ENCODE measurements at regions not wholly inside any gene's neighbourhood (a gene's known extent, or its start where the extent isn't known, plus 50 kb on each side); places are given as distances from the start of the nearest gene placed in this dataset.
"Not testable (repeated sequence)": the region's sequence is repeated elsewhere in the genome, so short reads cannot be mapped to it uniquely, and the experiment has no call there.

DNA sequence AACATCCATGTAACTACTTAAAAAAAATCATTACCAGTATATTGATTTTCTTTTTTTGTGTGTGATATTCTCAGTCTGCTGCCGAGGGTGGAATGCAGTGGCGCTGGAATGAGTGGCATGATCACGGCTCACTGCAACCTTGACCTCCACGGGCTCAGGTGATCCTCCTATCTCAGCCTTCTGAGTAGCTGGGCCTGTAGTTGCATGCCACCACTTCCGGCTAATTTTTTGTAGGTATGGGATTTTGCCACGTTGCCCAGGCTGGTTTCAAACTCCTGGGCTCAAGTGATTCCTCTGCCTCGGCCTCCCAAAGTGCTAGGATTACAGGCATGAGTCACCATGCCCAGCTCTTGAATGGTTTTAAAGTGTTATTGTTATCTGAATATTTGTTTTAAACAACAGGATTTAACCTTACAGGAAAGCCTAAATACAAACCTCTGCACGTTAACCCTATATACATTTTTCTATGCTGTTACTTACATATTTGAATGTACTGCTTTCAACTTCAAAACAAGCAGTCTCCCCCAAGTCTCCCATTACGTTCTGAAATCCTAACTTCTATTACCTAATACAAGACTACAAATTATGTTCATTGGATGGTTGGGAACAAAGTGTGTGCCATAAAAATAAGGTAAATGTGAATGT, 61.7 kb downstream of the KPNA2 start:
- ATAC-seq (replicated peaks in 6 of 8), result no peak
- WGBS, 10 experiments, result 72 to 100% (median 80%) methylated on average over 2 to 8 of the region's 9 CpGs
- H3K27ac ChIP-seq, result no peak overlapping the region

GRCh38 chr17:68099341-68099753, 63.8 kb downstream of the KPNA2 start:
- H3K4me1 ChIP-seq (replicated peaks in 1 of 2), result peaks cover 7 to 11% of the 10 kb centered on the region in 2 donors
- H3K4me3 ChIP-seq; H3K27ac ChIP-seq; in situ Hi-C loops (cut with MboI; ENCODE audit: low pct_unique_long_range_greater_than_20kb in 2 of 9, low sequenced_read_pairs in 9 of 9, unreplicated experiment in 9 of 9); ATAC-seq (replicated peaks in 6 of 8): not testable (repeated sequence)
- 80 to 100% methylated on average over 1 to 2 of the region's 29 CpGs; no CpG with 5 or more reads in 8 of the 10 experiments for WGBS, 10 experiments

More for the DNA sequence above, 61.7 kb downstream of the KPNA2 start:
- Histone ChIP-seq H3K4me3 (no peak overlapping the region), H3K4me1 (replicated peaks in 1 of 2) (no peaks in the 10 kb centered on the region)
- in situ Hi-C loops (cut with MboI; ENCODE audit: low pct_unique_long_range_greater_than_20kb in 2 of 9, low sequenced_read_pairs in 9 of 9, unreplicated experiment in 9 of 9), result no loop called here

DNA sequence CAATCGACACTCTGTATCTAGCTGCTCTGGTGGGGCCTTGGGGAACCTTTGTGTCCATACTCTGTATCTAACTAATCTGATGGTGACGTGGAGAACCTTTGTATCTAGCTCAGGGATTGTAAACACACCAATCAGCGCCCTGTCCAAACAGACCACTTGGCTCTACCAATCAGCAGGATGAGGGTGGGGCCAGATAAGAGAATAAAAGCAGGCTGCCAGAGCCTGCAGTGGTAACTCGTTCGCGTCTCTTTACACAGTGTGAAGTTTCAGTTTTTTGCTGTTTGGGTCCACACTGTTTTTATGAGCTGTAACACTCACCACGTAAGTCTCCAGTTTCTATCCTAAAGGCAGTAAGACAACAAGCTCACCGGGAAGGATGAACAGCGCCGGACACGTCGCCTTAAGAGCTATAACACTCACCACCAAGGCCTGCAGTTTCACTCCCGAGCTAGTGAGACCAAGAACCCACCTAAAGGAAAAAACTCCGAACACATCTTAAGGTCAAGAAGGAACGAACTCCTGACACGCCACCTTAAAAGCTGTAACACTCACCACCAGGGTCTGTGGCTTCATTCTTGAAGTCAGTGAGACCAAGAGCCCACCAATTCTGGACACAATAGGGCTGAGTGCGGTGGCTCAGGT, 64.6 kb downstream of the KPNA2 start:
- no peak overlapping the region for H3K4me3 ChIP-seq
- peaks cover 7 to 11% of the 10 kb centered on the region in 2 donors for H3K4me1 ChIP-seq (replicated peaks in 1 of 2)
- no peak for ATAC-seq (replicated peaks in 6 of 8)
- WGBS, 10 experiments, result 88 to 100% (median 97%) methylated on average over 1 to 14 of the region's 17 CpGs; no CpG with 5 or more reads in 2 of the 10 experiments
- in situ Hi-C loops (cut with MboI; ENCODE audit: low pct_unique_long_range_greater_than_20kb in 2 of 9, low sequenced_read_pairs in 9 of 9, unreplicated experiment in 9 of 9), result no loop called here
- H3K27ac ChIP-seq, result no peak overlapping the region

DNA sequence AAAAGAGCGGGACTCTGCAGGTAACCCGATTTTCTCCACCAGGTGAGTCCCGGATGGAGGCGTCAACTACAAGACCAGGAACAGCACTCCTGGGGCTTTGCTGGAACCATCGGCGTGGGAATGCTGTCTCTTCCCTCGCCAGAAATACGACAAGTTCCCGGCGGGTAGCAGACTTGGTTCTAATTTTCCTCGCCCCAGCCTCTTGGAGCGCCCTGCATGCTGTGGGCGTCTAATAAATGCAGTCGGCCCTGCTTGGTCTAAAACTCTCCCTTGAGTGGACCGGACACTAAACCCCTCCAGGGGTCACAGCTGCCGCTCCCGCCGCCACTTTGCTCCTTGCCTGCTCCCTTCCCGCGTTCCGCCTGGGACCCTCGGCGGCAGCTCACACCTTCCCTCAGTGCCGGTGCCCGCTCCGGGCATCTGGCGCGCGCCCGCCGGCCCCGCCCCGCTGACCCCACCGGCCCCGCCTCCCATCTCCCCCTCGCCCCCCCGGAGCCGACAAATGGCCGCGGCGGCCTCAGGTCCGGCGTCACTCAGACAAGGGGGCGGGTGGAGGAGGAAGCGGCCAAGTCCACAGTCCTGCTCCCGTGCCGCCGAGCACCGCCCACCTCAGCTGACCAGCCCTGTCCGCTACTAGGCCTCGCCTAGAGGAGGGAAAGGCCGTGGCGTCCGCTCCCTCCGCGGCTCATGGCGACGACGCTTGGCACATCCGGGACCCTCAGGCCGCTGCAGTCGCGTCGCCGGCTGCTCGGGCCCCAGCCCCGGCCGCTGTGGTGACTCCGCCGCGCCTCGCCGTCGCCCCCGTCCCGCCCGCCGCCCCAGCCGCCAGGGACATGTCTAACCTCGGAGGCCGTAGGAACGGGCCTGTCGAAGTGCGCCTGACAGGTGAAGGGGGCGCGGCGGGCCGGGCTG, 65.8 kb downstream of the KPNA2 start:
- WGBS, 10 experiments, result 0 to 58% (median 25%) methylated on average over 1 to 18 of the region's 88 CpGs; no CpG with 5 or more reads in 4 of the 10 experiments
- in situ Hi-C loops (cut with MboI; ENCODE audit: low pct_unique_long_range_greater_than_20kb in 2 of 9, low sequenced_read_pairs in 9 of 9, unreplicated experiment in 9 of 9), result no loop called here
- peak; percentile 98 to 99 (median 99) for ATAC-seq (replicated peaks in 6 of 8)

GRCh38 chr17:68101987-68102314, 66.4 kb downstream of the KPNA2 start:
- WGBS, 10 experiments, result no CpG with 5 or more reads among the region's 20 CpGs
- Histone ChIP-seq H3K4me3 (peak overlapping the region; percentile 43 to 65 (median 50)), H3K27ac (peak overlapping the region; percentile 60 to 90), H3K4me1 (replicated peaks in 1 of 2) (peaks cover 7 to 11% of the 10 kb centered on the region in 2 donors)
- in situ Hi-C loops (cut with MboI; ENCODE audit: low pct_unique_long_range_greater_than_20kb in 2 of 9, low sequenced_read_pairs in 9 of 9, unreplicated experiment in 9 of 9), result no loop called here
- peak in 4 of 8 experiments; percentile 1 to 10 (median 4) for ATAC-seq (replicated peaks in 6 of 8)

More for the DNA sequence above, 65.8 kb downstream of the KPNA2 start:
- peak overlapping the region; percentile 60 to 90 for H3K27ac ChIP-seq
- peak overlapping the region; percentile 43 to 65 (median 50) for H3K4me3 ChIP-seq
- H3K4me1 ChIP-seq (replicated peaks in 1 of 2), result peaks cover 7 to 11% of the 10 kb centered on the region in 2 donors

DNA sequence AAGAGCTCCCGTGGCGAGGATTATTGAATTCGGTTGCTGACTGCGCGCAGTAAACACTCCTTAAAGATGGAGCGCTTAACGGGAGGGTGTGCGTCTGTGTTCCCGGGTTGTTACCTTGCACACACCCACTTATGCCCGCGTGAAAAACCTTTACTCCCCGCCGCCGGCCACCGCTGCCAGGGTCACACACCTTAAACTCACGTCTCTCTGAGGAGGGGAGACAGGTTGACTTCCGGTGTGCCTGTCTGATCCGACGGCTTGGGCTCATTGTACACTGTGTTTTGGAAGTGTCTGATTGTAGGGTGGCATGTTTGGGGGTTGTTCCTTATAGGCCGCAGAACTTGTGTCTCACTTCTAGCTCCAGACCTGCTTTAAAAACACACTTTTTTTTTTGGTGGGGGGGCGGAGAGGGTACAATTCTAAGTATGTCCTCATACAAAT, 66.8 kb downstream of the KPNA2 start:
- ATAC-seq (replicated peaks in 6 of 8), result peak in 3 of 8 experiments; percentile 3 to 6 (median 5)
- in situ Hi-C loops (cut with MboI; ENCODE audit: low pct_unique_long_range_greater_than_20kb in 2 of 9, low sequenced_read_pairs in 9 of 9, unreplicated experiment in 9 of 9), result no loop called here
- H3K4me1 ChIP-seq (replicated peaks in 1 of 2), result peaks cover 7 to 11% of the 10 kb centered on the region in 2 donors
- H3K4me3 ChIP-seq, result peak overlapping the region; percentile 43 to 65 (median 50)
- H3K27ac ChIP-seq, result peak overlapping the region in 1 of 2 donors; percentile 90
- 0 to 30% (median 9%) methylated on average over 1 to 8 of the region's 21 CpGs; no CpG with 5 or more reads in 4 of the 10 experiments for WGBS, 10 experiments

DNA sequence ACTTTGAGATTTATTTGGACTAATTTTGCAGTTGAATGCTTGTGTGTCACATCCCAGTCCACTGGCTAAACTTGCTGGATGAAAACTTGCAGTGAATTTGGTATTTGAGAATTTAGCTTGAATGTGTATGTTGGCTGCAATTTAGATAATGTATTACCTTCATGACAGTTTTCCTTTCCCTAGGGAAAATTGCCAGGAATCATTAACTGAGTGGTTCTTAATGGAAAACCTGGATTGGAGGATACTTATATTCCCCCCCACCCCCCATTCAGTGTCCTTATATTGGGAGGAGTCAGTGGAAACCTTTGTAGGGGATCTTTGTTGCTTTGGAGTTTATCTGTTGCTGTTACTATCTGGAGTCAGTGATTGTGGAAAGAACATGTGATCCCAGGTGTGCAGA, 67.6 kb downstream of the KPNA2 start:
- peak overlapping the region; percentile 43 to 65 (median 50) for H3K4me3 ChIP-seq

GRCh38 chr17:68106085-68106484, 70.5 kb downstream of the KPNA2 start:
- 92 to 100% (median 100%) methylated on average over 1 to 2 of the region's 2 CpGs; no CpG with 5 or more reads in 3 of the 10 experiments for WGBS, 10 experiments
- peaks cover 7 to 11% of the 10 kb centered on the region in 2 donors for H3K4me1 ChIP-seq (replicated peaks in 1 of 2)
- no peak overlapping the region for H3K27ac ChIP-seq
- ATAC-seq (replicated peaks in 6 of 8), result no peak
- in situ Hi-C loops (cut with MboI; ENCODE audit: low pct_unique_long_range_greater_than_20kb in 2 of 9, low sequenced_read_pairs in 9 of 9, unreplicated experiment in 9 of 9), result no loop called here
- no peak overlapping the region for H3K4me3 ChIP-seq

More for the DNA sequence above, 67.6 kb downstream of the KPNA2 start:
- in situ Hi-C loops (cut with MboI; ENCODE audit: low pct_unique_long_range_greater_than_20kb in 2 of 9, low sequenced_read_pairs in 9 of 9, unreplicated experiment in 9 of 9), result no loop called here
- no peak for ATAC-seq (replicated peaks in 6 of 8)
- H3K27ac ChIP-seq, result no peak overlapping the region
- peaks cover 7 to 11% of the 10 kb centered on the region in 2 donors for H3K4me1 ChIP-seq (replicated peaks in 1 of 2)

GRCh38 chr17:68107373-68107772, 71.8 kb downstream of the KPNA2 start:
- in situ Hi-C loops (cut with MboI; ENCODE audit: low pct_unique_long_range_greater_than_20kb in 2 of 9, low sequenced_read_pairs in 9 of 9, unreplicated experiment in 9 of 9), result no loop called here
- peaks cover 7 to 11% of the 10 kb centered on the region in 2 donors for H3K4me1 ChIP-seq (replicated peaks in 1 of 2)
- no peak for ATAC-seq (replicated peaks in 6 of 8)
- no peak overlapping the region for H3K4me3 ChIP-seq
- no peak overlapping the region for H3K27ac ChIP-seq
- 30 to 100% (median 78%) methylated on average over 1 to 4 of the region's 4 CpGs; no CpG with 5 or more reads in 2 of the 10 experiments for WGBS, 10 experiments

DNA sequence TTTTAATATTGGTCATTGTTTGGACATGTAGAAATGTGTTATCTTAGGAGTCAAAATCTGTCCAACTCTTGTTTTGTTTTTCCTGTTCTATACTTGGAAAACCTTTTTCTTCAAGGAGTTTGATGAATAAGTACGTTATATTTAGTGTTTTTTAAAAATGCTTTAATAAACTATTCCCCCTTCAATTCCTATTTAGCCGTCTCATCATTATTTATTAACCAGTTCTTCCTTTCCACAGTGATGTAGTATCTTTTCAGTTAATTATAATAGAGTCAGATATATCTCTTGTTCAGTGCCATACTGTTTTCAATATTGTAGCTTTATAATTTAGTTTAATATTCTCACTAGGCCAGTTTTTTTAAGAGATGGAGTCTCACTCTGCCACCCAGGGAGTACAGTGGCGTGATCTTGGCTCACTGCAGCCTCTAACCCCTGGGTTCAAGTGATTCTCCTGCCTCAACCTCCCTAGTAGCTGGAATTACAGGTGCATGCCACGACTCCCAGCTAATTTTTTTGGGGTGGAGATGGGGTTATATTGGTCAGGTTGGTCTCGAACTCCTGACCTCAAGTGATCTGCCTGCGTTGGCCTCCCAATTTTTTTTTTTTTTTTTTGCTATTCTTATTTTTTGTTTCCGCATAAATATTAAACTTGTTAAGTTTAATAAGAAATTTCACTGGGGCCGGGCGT, 72.9 kb downstream of the KPNA2 start:
- H3K4me3 ChIP-seq, result no peak overlapping the region

DNA sequence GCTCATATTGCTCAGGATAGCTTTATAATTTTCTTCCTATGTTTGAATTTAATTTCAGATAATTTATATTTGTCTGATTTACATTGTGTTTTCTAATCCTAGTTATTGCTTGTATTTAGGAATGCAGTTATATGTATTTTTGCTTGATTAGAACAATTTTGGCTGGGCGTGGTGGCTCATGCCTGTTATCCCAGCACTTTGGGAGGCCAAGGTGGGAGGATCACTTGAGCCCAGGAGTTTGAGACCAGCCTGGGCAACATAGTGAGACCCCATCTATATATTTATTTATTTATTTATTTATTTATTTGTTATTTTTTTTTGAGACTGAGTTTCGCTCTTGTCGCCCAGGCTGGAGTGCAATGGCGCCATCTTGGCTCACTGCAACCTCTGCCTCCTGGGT, 73.9 kb downstream of the KPNA2 start:
- H3K4me3 ChIP-seq; ATAC-seq (replicated peaks in 6 of 8); in situ Hi-C loops (cut with MboI; ENCODE audit: low pct_unique_long_range_greater_than_20kb in 2 of 9, low sequenced_read_pairs in 9 of 9, unreplicated experiment in 9 of 9); H3K27ac ChIP-seq; H3K4me1 ChIP-seq (replicated peaks in 1 of 2): not testable (repeated sequence)
- 94 to 100% (median 100%) methylated on average over 1 to 4 of the region's 4 CpGs; no CpG with 5 or more reads in 1 of the 10 experiments for WGBS, 10 experiments

More for the DNA sequence above, 72.9 kb downstream of the KPNA2 start:
- Histone ChIP-seq H3K27ac (no peak overlapping the region), H3K4me1 (replicated peaks in 1 of 2) (peaks cover under 1 to 2% of the 10 kb centered on the region in 2 donors)
- in situ Hi-C loops (cut with MboI; ENCODE audit: low pct_unique_long_range_greater_than_20kb in 2 of 9, low sequenced_read_pairs in 9 of 9, unreplicated experiment in 9 of 9), result no loop called here
- ATAC-seq (replicated peaks in 6 of 8), result no peak
- WGBS, 10 experiments, result 42 to 100% (median 84%) methylated on average over 2 to 9 of the region's 9 CpGs

- H3K4me1 ChIP-seq (replicated peaks in 1 of 2); in situ Hi-C loops (cut with MboI; ENCODE audit: low pct_unique_long_range_greater_than_20kb in 2 of 9, low sequenced_read_pairs in 9 of 9, unreplicated experiment in 9 of 9); ATAC-seq (replicated peaks in 6 of 8); H3K4me3 ChIP-seq; H3K27ac ChIP-seq: not testable (repeated sequence)
- WGBS, 10 experiments, result no CpG with 5 or more reads among the region's 32 CpGs
These were observed 80.7 kb downstream of the KPNA2 start for GRCh38 chr17:68116211-68116610.
